ENCODE measurements at regions not wholly inside any gene's neighbourhood (a gene's known extent, or its start where the extent isn't known, plus 50 kb on each side); places are given as distances from the start of the nearest gene placed in this dataset.

- TF ChIP-seq BRF1 (IDR thresholded peaks at IDR 0.05; ENCODE audit: borderline replicate concordance, extremely low read depth, insufficient read length) (no peak), RAD51 (IDR thresholded peaks at IDR 0.05; ENCODE audit: borderline replicate concordance, low read depth) (no peak), HNRNPUL1 (IDR thresholded peaks at IDR 0.05; ENCODE audit: low read length) (no peak), MAFK (IDR thresholded peaks at IDR 0.05; ENCODE audit: low read length) (no peak), EP300 (IDR thresholded peaks at IDR 0.05; ENCODE audit: low read length) (no peak), FOXJ2 (tag; IDR thresholded peaks at IDR 0.05) (no peak), CEBPB (tag; IDR thresholded peaks at IDR 0.05) (no peak), TAF1 (IDR thresholded peaks at IDR 0.05; ENCODE audit: control insufficient read depth, extremely low read depth, insufficient read depth, low read length, severe bottlenecking) (no peak)
Observed at GRCh38 chr4:111776561-111776960, 368.7 kb upstream of the FAM241A start.
